Liver (tissue), 8 donors: ENCODE measurements at regions not wholly inside any gene's neighbourhood (a gene's known extent, or its start where the extent isn't known, plus 50 kb on each side); places are given as distances from the start of the nearest gene placed in this dataset.

Source experiments
- DNase-seq: peaks from one replicate; pipeline ENCODE4 v3.0.0-alpha.2; 2017; ENCODE audit warnings: low spot score
- H3K27ac ChIP-seq, 2 donors: one replicate each; pipeline ENCODE4 v1.7.0; 2013; ENCODE audit warnings: inconsistent platforms in 2 of 2, low read length in 2 of 2, control low read depth in 1 of 2, low read depth in 1 of 2, mild to moderate bottlenecking in 1 of 2
- H3K27me3 ChIP-seq, 4 donors: one replicate each; pipeline versions ENCODE4 v1.6.1 to v1.7.0; 2013; ENCODE audit warnings: low read length in 3 of 4, inconsistent platforms in 1 of 4, mild to moderate bottlenecking in 1 of 4, moderate library complexity in 1 of 4; ENCODE audit not compliant: control insufficient read depth in 4 of 4, insufficient read depth in 4 of 4
- H3K36me3 ChIP-seq, 4 donors: one replicate each; pipeline versions ENCODE4 v1.6.1 to v1.7.0; 2013; ENCODE audit warnings: low read length in 3 of 4, mild to moderate bottlenecking in 3 of 4, low read depth in 1 of 4, moderate library complexity in 1 of 4; ENCODE audit not compliant: control insufficient read depth in 4 of 4, insufficient read depth in 3 of 4
- H3K4me1 ChIP-seq, 4 donors: one replicate each; pipeline versions ENCODE4 v1.6.1 to v1.7.0; 2013; ENCODE audit warnings: low read length in 3 of 4, mild to moderate bottlenecking in 3 of 4, moderate library complexity in 1 of 4; ENCODE audit not compliant: control insufficient read depth in 4 of 4, insufficient read depth in 4 of 4
- H3K4me3 ChIP-seq, 3 donors: one replicate each; pipeline versions ENCODE4 v1.6.1 to v1.7.0; 2013; ENCODE audit warnings: low read length in 3 of 3, control low read depth in 1 of 3, low read depth in 1 of 3, mild to moderate bottlenecking in 1 of 3
- H3K9ac ChIP-seq, 2 donors: one replicate each; pipeline ENCODE4 v1.7.0; 2013; ENCODE audit warnings: low read length in 2 of 2, mild to moderate bottlenecking in 2 of 2, moderate library complexity in 2 of 2, control low read depth in 1 of 2, low read depth in 1 of 2
- H3K9me3 ChIP-seq, 4 donors: one replicate each; pipeline versions ENCODE4 v1.6.1 to v1.7.0; 2013; ENCODE audit warnings: low read length in 3 of 4; ENCODE audit not compliant: control insufficient read depth in 4 of 4
- EGR1 ChIP-seq, 2 donors: IDR thresholded peaks; 2 replicates each; pipeline ENCODE4 v1.6.1; 2016 to 2018; ENCODE audit warnings: antibody characterized with exemption in 2 of 2, low read depth in 2 of 2
- FOXA2 ChIP-seq: IDR thresholded peaks from 2 replicates; pipeline ENCODE4 v1.6.1; 2016; ENCODE audit warnings: antibody characterized with exemption
- GABPA ChIP-seq, 2 donors: IDR thresholded peaks in 1 of 2; conservative IDR thresholded peaks in 1 of 2; 2 replicates each; pipeline ENCODE4 v1.6.1; 2016; ENCODE audit warnings: antibody characterized with exemption in 2 of 2, mild to moderate bottlenecking in 1 of 2, moderate library complexity in 1 of 2
- HNF4A ChIP-seq, 2 donors: conservative IDR thresholded peaks; 2 replicates each; pipeline ENCODE4 v1.6.1; 2016; ENCODE audit warnings: antibody characterized with exemption in 2 of 2, mild to moderate bottlenecking in 2 of 2
- HNF4G ChIP-seq: IDR thresholded peaks from 2 replicates; pipeline ENCODE4 v1.6.1; 2016; ENCODE audit warnings: antibody characterized with exemption
- JUND ChIP-seq, 2 donors: IDR thresholded peaks; 2 replicates each; pipeline ENCODE4 v1.6.1; 2016; ENCODE audit warnings: antibody characterized with exemption in 2 of 2
- RAD21 ChIP-seq, 2 donors: IDR thresholded peaks; 2 replicates each; pipeline ENCODE4 v1.6.1; 2016; ENCODE audit warnings: antibody characterized with exemption in 2 of 2, mild to moderate bottlenecking in 2 of 2
- TAF1 ChIP-seq: conservative IDR thresholded peaks from 2 replicates; pipeline ENCODE4 v1.6.1; 2016; ENCODE audit warnings: antibody characterized with exemption, mild to moderate bottlenecking
- YY1 ChIP-seq: IDR thresholded peaks from 2 replicates; pipeline ENCODE4 v1.6.1; 2016; ENCODE audit warnings: antibody characterized with exemption, mild to moderate bottlenecking
- WGBS: extraction: QIAGEN DNeasy Blood & Tissue Kit; methylation state at CpG from one replicate; pipeline ENCODE4 v1.1.7; 2013; 5-methylcytosine and 5-hydroxymethylcytosine counted together
- TF ChIP-seq, protein P1 (sequence below): IDR thresholded peaks from 2 replicates; pipeline ENCODE4 v1.6.1; 2016; ENCODE audit warnings: antibody characterized with exemption
- TF ChIP-seq, protein P2 (sequence below): IDR thresholded peaks from 2 replicates; pipeline ENCODE4 v1.6.1; 2016; ENCODE audit warnings: antibody characterized with exemption, mild to moderate bottlenecking
- TF ChIP-seq, protein P3 (sequence below): IDR thresholded peaks from 2 replicates; pipeline ENCODE4 v1.6.1; 2016; ENCODE audit warnings: antibody characterized with exemption
- TF ChIP-seq, protein P4 (sequence below): IDR thresholded peaks from 2 replicates; pipeline ENCODE4 v1.6.1; 2016; ENCODE audit warnings: antibody characterized with exemption
- TF ChIP-seq, protein P5 (sequence below): fragments of 150-350 bp; IDR thresholded peaks from 2 replicates; pipeline ENCODE4 v1.5.1; 2017; ENCODE audit warnings: improper control_type of control experiment, low read depth, low read length; ENCODE audit not compliant: missing input control
- donor health status: healthy.
- donor health status: healthy.
- donor health status: healthy.
- donor health status: healthy.
- donor health status: healthy.

DNA sequence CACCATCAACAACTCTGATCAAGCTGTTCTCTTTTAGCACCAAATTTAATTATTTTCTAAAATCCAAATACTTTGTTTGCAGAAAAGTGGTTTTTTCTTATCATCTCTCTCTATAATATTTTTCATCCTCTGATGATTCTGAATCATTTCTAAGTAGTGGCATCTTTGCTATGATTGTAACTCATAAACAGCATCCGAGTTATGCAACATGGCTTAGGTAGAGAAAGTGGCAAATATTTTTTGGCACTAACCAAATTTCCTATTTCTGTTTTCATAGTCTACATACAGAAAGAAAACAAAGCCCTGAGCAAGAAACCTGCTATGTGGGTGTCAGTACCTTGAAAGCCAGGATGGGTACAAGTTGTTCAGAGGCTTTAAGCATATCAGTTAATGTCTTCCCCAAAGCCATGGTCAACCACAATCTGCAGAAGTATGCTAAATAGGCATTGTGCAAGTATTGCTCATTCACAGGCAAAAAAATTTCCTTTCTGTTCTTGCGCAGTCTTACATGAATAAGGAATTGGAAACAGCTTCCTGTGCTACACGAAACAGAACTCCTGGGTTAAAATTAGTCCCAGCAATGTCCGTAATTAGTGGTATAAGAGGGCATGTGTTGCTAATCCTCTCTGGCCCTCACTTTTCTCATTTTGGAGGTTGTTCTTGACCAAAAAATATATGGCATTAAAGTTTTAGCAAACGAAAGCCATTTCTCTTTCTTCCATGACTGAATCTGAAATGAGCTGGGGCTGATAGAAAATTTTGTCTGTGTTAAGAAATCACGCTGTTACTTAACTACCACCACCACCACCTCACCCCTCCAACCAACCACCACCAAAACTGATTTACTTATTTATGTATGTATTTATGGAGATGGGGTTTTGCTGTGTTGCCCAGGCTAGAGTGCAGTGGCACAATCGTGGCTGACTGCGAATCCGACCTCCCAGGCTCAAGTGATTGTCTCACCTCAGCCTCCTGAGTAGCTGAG, 325.6 kb upstream of the MAGI2 start:
- 79% methylated on average over 9 of the region's 9 CpGs for WGBS
- TF ChIP-seq RAD21 (IDR thresholded peaks at IDR 0.05) (no peak), YY1 (no peak), FOXA2 (no peak), GABPA (IDR thresholded peaks at IDR 0.05 in 1 of 2, conservative IDR thresholded peaks at IDR 0.05 in 1 of 2) (no peak)
- TF ChIP-seq, protein P1, sequence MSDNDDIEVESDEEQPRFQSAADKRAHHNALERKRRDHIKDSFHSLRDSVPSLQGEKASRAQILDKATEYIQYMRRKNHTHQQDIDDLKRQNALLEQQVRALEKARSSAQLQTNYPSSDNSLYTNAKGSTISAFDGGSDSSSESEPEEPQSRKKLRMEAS = no peak
- TF ChIP-seq, protein P2, sequence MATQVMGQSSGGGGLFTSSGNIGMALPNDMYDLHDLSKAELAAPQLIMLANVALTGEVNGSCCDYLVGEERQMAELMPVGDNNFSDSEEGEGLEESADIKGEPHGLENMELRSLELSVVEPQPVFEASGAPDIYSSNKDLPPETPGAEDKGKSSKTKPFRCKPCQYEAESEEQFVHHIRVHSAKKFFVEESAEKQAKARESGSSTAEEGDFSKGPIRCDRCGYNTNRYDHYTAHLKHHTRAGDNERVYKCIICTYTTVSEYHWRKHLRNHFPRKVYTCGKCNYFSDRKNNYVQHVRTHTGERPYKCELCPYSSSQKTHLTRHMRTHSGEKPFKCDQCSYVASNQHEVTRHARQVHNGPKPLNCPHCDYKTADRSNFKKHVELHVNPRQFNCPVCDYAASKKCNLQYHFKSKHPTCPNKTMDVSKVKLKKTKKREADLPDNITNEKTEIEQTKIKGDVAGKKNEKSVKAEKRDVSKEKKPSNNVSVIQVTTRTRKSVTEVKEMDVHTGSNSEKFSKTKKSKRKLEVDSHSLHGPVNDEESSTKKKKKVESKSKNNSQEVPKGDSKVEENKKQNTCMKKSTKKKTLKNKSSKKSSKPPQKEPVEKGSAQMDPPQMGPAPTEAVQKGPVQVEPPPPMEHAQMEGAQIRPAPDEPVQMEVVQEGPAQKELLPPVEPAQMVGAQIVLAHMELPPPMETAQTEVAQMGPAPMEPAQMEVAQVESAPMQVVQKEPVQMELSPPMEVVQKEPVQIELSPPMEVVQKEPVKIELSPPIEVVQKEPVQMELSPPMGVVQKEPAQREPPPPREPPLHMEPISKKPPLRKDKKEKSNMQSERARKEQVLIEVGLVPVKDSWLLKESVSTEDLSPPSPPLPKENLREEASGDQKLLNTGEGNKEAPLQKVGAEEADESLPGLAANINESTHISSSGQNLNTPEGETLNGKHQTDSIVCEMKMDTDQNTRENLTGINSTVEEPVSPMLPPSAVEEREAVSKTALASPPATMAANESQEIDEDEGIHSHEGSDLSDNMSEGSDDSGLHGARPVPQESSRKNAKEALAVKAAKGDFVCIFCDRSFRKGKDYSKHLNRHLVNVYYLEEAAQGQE = no peak
- no peaks in the 10 kb centered on the region for H3K36me3 ChIP-seq
- H3K27ac ChIP-seq = no peak overlapping the region
- H3K27me3 ChIP-seq = no peaks in the 10 kb centered on the region
- H3K9ac ChIP-seq = no peak overlapping the region
- H3K4me3 ChIP-seq = no peak overlapping the region
- DNase-seq = no peak
- peaks cover 0 to 3% (median 0%) of the 10 kb centered on the region in 4 donors for H3K9me3 ChIP-seq
- no peaks in the 10 kb centered on the region for H3K4me1 ChIP-seq

DNA sequence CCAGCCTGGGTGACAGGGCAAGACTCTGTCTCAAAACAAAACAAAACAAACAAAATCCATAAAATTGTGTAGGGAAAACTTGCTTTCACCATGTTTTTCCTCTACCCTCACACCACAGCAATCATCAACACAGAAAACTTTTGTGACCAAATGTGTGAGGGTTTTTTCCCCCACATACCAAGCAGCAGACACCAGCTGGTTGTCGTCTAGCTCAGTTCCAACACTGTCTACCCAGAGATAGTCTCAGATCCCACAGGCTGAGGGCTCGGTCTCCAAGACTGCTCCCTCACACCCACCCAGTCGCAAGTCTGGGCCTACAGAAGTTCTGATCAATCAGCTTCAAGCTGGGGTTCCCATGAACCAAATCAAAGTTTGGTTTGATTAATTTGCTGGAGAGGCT, 322.4 kb upstream of the MAGI2 start:
- H3K4me1 ChIP-seq = no peaks in the 10 kb centered on the region
- H3K27ac ChIP-seq = no peak overlapping the region
- H3K9me3 ChIP-seq = no peaks in the 10 kb centered on the region
- H3K27me3 ChIP-seq = no peaks in the 10 kb centered on the region
- TF ChIP-seq FOXA2 (no peak), HNF4G (no peak), RAD21 (IDR thresholded peaks at IDR 0.05) (no peak), HNF4A (conservative IDR thresholded peaks at IDR 0.05) (no peak), YY1 (no peak)
- TF ChIP-seq, protein P1 = no peak
- TF ChIP-seq, protein P3, sequence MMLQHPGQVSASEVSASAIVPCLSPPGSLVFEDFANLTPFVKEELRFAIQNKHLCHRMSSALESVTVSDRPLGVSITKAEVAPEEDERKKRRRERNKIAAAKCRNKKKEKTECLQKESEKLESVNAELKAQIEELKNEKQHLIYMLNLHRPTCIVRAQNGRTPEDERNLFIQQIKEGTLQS = no peak
- WGBS = 68% methylated on average over 3 of the region's 3 CpGs
- H3K36me3 ChIP-seq = no peaks in the 10 kb centered on the region
- no peak for DNase-seq
- H3K4me3 ChIP-seq = no peak overlapping the region
- H3K9ac ChIP-seq = no peak overlapping the region

DNA sequence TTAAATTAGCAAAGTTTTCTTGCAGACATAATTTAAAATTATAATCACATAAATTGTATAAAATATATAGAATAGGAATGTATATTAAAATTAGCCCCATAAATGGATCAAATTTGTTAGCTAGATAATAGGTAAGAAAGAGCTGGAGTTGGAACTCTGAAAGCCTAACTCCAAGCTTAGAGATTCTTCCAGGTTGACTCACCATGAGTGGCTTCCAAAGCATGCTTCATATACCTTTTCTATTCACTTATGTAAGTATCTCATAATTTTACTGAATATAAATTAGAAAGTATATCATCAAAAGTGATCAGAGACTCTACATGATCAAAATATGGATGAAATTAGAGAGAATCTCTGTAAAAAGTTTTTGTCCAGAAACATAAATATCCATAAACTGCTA, 320.7 kb upstream of the MAGI2 start:
- TF ChIP-seq HNF4A (conservative IDR thresholded peaks at IDR 0.05) (no peak), HNF4G (no peak), EGR1 (IDR thresholded peaks at IDR 0.05; ENCODE audit: low read depth in 2 of 2) (no peak), GABPA (IDR thresholded peaks at IDR 0.05 in 1 of 2, conservative IDR thresholded peaks at IDR 0.05 in 1 of 2) (no peak), JUND (IDR thresholded peaks at IDR 0.05) (no peak), YY1 (no peak), TAF1 (no peak), RAD21 (IDR thresholded peaks at IDR 0.05) (no peak)
- TF ChIP-seq, protein P4, sequence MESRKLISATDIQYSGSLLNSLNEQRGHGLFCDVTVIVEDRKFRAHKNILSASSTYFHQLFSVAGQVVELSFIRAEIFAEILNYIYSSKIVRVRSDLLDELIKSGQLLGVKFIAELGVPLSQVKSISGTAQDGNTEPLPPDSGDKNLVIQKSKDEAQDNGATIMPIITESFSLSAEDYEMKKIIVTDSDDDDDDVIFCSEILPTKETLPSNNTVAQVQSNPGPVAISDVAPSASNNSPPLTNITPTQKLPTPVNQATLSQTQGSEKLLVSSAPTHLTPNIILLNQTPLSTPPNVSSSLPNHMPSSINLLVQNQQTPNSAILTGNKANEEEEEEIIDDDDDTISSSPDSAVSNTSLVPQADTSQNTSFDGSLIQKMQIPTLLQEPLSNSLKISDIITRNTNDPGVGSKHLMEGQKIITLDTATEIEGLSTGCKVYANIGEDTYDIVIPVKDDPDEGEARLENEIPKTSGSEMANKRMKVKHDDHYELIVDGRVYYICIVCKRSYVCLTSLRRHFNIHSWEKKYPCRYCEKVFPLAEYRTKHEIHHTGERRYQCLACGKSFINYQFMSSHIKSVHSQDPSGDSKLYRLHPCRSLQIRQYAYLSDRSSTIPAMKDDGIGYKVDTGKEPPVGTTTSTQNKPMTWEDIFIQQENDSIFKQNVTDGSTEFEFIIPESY = no peak
- TF ChIP-seq, protein P1 = no peak
- TF ChIP-seq, protein P3 = no peak
- TF ChIP-seq, protein P5, sequence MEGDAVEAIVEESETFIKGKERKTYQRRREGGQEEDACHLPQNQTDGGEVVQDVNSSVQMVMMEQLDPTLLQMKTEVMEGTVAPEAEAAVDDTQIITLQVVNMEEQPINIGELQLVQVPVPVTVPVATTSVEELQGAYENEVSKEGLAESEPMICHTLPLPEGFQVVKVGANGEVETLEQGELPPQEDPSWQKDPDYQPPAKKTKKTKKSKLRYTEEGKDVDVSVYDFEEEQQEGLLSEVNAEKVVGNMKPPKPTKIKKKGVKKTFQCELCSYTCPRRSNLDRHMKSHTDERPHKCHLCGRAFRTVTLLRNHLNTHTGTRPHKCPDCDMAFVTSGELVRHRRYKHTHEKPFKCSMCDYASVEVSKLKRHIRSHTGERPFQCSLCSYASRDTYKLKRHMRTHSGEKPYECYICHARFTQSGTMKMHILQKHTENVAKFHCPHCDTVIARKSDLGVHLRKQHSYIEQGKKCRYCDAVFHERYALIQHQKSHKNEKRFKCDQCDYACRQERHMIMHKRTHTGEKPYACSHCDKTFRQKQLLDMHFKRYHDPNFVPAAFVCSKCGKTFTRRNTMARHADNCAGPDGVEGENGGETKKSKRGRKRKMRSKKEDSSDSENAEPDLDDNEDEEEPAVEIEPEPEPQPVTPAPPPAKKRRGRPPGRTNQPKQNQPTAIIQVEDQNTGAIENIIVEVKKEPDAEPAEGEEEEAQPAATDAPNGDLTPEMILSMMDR = no peak
- H3K9me3 ChIP-seq = no peaks in the 10 kb centered on the region

More for the DNA sequence above, 320.7 kb upstream of the MAGI2 start:
- Histone ChIP-seq H3K9ac (no peak overlapping the region), H3K27me3 (no peaks in the 10 kb centered on the region), H3K4me1 (no peaks in the 10 kb centered on the region), H3K4me3 (no peak overlapping the region), H3K36me3 (no peaks in the 10 kb centered on the region), H3K27ac (no peak overlapping the region)
- DNase-seq = no peak
